Limb (tissue), 2 donors: ENCODE measurements at regions not wholly inside any gene's neighbourhood (a gene's known extent, or its start where the extent isn't known, plus 50 kb on each side); places are given as distances from the start of the nearest gene placed in this dataset.
A peak's percentile ranks its signal among the peaks of the same experiment; 100 is the strongest.
"Not testable (repeated sequence)": the region's sequence is repeated elsewhere in the genome, so short reads cannot be mapped to it uniquely, and the experiment has no call there.

Experiments used
- DNase-seq, 2 donors: peaks; one replicate each; pipeline ENCODE4 v3.0.0-alpha.2; 2016; ENCODE audit errors: extremely low spot score in 2 of 2

GRCh38 chr9:82438581-82438980 is 450.0 kb downstream of the SPATA31D1 start:
- no peak for DNase-seq

- no peak for DNase-seq
Observed at GRCh38 chr9:82443312-82443711, 454.7 kb downstream of the SPATA31D1 start.

GRCh38 chr9:82445556-82445955 is 457.0 kb downstream of the SPATA31D1 start:
- DNase-seq: no peak

- no peak for DNase-seq
Observed at GRCh38 chr9:82447343-82447742, 458.8 kb downstream of the SPATA31D1 start.

- no peak for DNase-seq
Observed at GRCh38 chr9:82449986-82450385, 461.4 kb downstream of the SPATA31D1 start.

GRCh38 chr9:82454509-82455190 is 466.1 kb downstream of the SPATA31D1 start:
- DNase-seq: no peak

GRCh38 chr9:82456642-82457041 is 468.1 kb downstream of the SPATA31D1 start:
- DNase-seq: no peak

- no peak for DNase-seq
Observed at GRCh38 chr9:82457298-82457697, 468.7 kb downstream of the SPATA31D1 start.

- DNase-seq: no peak
Observed at GRCh38 chr9:82457891-82458290, 469.3 kb downstream of the SPATA31D1 start.

- no peak for DNase-seq
Observed at GRCh38 chr9:82458296-82458695, 469.7 kb downstream of the SPATA31D1 start.

- DNase-seq: peak; percentile 19 to 53
Observed at GRCh38 chr9:82466616-82467260, 478.2 kb downstream of the SPATA31D1 start.

GRCh38 chr9:82467436-82467835 is 478.9 kb downstream of the SPATA31D1 start:
- peak in 1 of 2 donors; percentile 57 for DNase-seq

- no peak for DNase-seq
Observed at GRCh38 chr9:82474235-82474634, 485.7 kb downstream of the SPATA31D1 start.

GRCh38 chr9:82475584-82476301 is 487.2 kb downstream of the SPATA31D1 start:
- DNase-seq: no peak

GRCh38 chr9:82480921-82481320 is 492.3 kb downstream of the SPATA31D1 start:
- DNase-seq: no peak

GRCh38 chr9:82487935-82488312 is 499.4 kb downstream of the SPATA31D1 start:
- no peak for DNase-seq

GRCh38 chr9:82488313-82489200 is 500.0 kb downstream of the SPATA31D1 start:
- peak; percentile 63 to 96 for DNase-seq

- DNase-seq: peak in 1 of 2 donors; percentile 58
Observed at GRCh38 chr9:82489201-82489821, 500.7 kb downstream of the SPATA31D1 start.

GRCh38 chr9:82490019-82490499 is 501.5 kb downstream of the SPATA31D1 start:
- peak; percentile 46 to 49 for DNase-seq

- not testable (repeated sequence) for DNase-seq
Observed at GRCh38 chr9:82490821-82491220, 502.2 kb downstream of the SPATA31D1 start.

GRCh38 chr9:82491604-82492003 is 503.0 kb downstream of the SPATA31D1 start:
- no peak for DNase-seq
